Natural killer cell treated with Interleukin-12 subunit alpha and Interleukin-12 subunit beta and Interleukin-15 and Interleukin-18, amount 100 ng/mL, for 72 hours (primary cell): ENCODE measurements at regions not wholly inside any gene's neighbourhood (a gene's known extent, or its start where the extent isn't known, plus 50 kb on each side); places are given as distances from the start of the nearest gene placed in this dataset.

Experiments
- ATAC-seq, 2 donors: fragments of 150-1000 bp; cut with Tn5 transposase in 1 of 2; sonication (Bioruptor Pico), chemical (Tn5 transposase) in 1 of 2; 2 replicates each; pipeline ENCODE4 v1.10.0; 2021
- DNase-seq: peaks from one replicate; pipeline ENCODE4 v3.0.0; 2022; ENCODE audit warnings: low spot score
- H3K27ac Mint-ChIP-seq, 2 donors: 1 replicate in 1 of 2; 2 replicates in 1 of 2; pipeline ENCODE4 v1.8.0; 2022; ENCODE audit warnings: mixed read lengths in 2 of 2, mild to moderate bottlenecking in 1 of 2, moderate library complexity in 1 of 2
- H3K27me3 Mint-ChIP-seq, 2 donors: 1 replicate in 1 of 2; 2 replicates in 1 of 2; pipeline ENCODE4 v1.8.0; 2022; ENCODE audit warnings: mixed read lengths in 2 of 2
- H3K36me3 Mint-ChIP-seq: one replicate; pipeline ENCODE4 v1.8.0; 2022; ENCODE audit warnings: mixed read lengths
- H3K4me1 Mint-ChIP-seq, 2 donors: 1 replicate in 1 of 2; 2 replicates in 1 of 2; pipeline ENCODE4 v1.8.0; 2022; ENCODE audit warnings: low read depth in 2 of 2, mixed read lengths in 2 of 2, mild to moderate bottlenecking in 1 of 2
- H3K4me3 Mint-ChIP-seq: one replicate; pipeline ENCODE4 v1.8.0; 2022; ENCODE audit warnings: mixed read lengths
- H3K9me3 Mint-ChIP-seq: 2 replicates; pipeline ENCODE4 v1.8.0; 2022; ENCODE audit warnings: mixed read lengths

DNA sequence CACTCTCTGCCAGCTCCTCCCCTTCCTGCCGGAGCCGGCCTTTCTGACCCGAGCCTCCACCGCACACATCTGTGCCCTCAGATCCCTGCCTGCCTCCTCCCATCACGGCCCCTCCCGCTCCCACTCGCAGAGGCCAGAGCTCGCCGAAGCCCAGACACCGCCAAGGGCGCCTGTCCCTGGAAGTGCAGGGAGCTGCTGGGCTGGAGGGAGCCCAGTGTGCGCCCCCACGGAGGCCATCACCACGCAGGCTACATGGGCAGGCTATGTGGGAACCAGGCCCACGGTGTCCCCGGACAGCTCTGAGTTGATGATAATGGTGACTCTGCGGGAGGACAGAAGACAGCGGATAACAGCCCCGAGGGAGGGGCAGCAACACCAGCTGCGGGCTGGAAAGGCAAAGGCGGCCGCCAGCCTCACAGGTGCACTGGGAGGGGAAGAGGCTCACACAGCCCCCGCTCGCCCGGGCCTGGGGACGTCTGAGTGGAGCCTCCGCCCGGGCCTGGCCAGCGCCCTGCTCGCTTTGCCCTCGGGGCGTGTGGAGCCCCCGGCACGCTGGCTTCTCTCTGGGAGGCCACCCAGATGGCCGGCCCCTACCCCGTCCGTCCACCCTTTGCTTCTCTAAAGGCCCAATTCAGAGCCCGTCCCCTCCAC is 154.9 kb downstream of the DLL1 start:
- no peak overlapping the region for H3K27ac Mint-ChIP-seq
- H3K4me3 Mint-ChIP-seq: no peak overlapping the region
- H3K9me3 Mint-ChIP-seq: no peaks in the 10 kb centered on the region
- H3K4me1 Mint-ChIP-seq: peaks cover 0 to 12% of the 10 kb centered on the region in 2 donors
- DNase-seq: peak; percentile 60
- peak in 1 of 2 donors; percentile 62 for ATAC-seq
- H3K27me3 Mint-ChIP-seq: peaks cover 0 to 2% of the 10 kb centered on the region in 2 donors
- H3K36me3 Mint-ChIP-seq: no peaks in the 10 kb centered on the region

DNA sequence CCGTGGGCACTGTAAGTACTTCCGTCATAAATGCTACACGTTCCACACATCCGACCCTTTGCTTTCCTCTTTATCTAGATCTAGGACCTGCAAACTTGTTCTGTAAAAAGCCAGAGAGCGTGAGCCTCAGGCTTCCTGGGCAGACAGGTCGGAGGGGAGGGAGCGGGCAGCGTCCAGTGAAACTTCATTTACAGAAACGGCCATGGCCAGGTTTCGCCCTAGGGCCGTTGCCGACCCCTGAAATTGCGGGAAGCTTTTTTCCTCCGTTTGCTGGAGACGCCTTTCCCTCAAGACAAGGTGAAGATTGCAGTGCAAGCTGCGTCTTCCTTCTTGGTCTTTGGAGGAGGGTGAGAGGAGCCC is 155.4 kb downstream of the DLL1 start:
- Mint-ChIP-seq H3K4me3 (no peak overlapping the region), H3K9me3 (no peaks in the 10 kb centered on the region), H3K27me3 (peaks cover 0 to 2% of the 10 kb centered on the region in 2 donors), H3K36me3 (no peaks in the 10 kb centered on the region), H3K27ac (no peak overlapping the region), H3K4me1 (peaks cover 0 to 12% of the 10 kb centered on the region in 2 donors)
- ATAC-seq: no peak
- DNase-seq: no peak

DNA sequence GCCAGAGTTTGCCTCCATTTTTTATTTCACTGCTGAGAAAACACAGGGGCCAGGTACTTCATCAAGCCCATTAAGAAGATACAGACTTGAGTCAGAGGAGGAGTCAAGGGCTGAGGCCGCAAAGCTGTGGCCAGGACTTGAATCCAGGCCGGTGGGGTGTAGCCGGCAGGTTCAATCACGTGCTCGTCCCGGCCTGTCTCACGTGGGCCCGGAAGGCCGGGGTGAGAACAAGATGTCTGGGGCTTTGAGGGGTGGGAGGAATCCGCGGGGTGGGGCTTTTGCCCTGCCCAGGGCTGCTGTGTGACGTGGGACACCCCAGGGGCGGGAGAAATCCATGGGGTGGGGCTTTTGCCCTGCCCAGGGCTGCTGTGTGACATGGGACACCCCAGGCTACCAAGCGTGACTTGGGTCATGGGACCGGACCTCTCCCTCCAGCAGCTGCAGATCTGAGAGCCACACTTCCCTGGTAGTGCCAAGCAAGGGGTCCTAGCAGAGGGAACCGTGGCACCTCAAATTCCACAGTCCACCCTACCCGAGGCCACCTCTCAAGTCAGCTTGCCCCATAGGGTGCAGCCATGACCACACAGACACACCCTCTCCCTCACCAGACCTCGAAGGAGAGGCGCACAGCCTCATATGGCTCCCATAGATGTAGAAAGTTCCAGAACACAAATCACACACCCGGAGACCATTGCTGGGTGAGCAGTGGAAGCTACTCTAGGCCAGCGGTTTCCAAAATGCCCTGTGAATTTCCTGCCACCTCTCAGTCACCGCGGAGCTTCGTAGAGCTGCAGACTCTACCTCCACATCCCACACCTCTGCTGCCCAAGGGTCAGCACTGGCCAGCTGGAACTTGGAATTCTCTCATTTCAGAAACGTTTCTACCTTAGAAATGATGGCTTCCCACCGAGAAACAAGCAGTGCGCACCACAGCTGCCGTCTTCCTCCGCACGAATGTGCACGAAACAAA is 156.1 kb downstream of the DLL1 start:
- H3K27ac Mint-ChIP-seq: no peak overlapping the region
- peaks cover 0 to 2% of the 10 kb centered on the region in 2 donors for H3K27me3 Mint-ChIP-seq
- DNase-seq (peak; percentile 42), ATAC-seq (no peak)
- H3K9me3 Mint-ChIP-seq: no peaks in the 10 kb centered on the region
- H3K4me1 Mint-ChIP-seq: peaks cover 0 to 12% of the 10 kb centered on the region in 2 donors
- no peaks in the 10 kb centered on the region for H3K36me3 Mint-ChIP-seq
- no peak overlapping the region for H3K4me3 Mint-ChIP-seq

DNA sequence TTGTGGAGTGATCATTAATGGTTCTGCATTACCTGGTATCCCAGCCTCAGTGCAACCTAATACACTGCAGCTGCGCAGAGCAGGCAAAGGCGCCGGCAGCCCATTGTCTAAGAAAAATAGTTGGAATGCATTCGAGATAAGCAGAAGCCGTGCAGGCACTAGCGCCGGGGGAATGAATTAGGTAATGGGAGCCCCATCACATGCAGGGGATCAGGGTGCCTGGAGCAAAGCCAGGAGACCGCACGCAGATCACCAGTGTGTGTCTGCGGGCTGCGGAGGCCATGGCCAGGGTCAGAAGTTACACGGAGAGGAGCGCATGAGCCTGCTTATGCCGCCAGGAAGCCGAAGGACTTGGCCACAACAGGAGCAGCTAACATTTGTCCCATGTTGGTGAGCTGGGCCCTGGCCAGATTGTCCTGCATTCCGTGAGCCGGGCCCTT is 156.8 kb downstream of the DLL1 start:
- Mint-ChIP-seq H3K4me1 (peaks cover 0 to 12% of the 10 kb centered on the region in 2 donors), H3K9me3 (no peaks in the 10 kb centered on the region), H3K27me3 (peaks cover 0 to 2% of the 10 kb centered on the region in 2 donors), H3K36me3 (no peaks in the 10 kb centered on the region), H3K4me3 (no peak overlapping the region), H3K27ac (no peak overlapping the region)
- DNase-seq (peak; percentile 26), ATAC-seq (no peak)

DNA sequence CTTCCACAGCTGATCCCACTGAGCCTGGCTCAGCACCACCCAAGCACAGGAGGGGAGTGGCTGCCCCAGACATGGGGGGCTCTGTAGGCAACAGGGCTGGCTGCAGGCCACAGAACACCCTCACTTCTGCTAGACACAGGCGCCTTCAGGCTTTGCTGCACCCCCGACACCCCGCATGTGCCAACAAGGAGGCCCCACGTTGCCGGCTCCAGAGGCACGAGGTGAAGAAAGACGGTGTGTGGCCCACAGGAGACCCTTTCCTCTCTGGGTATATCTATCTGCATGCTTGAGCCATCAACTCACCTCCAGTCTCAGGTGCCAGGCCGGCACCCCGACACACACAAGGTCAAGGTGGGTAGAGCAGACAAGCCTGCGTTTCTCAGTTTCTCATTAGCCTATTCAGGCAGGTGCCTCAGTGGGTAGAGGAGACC is 158.3 kb downstream of the DLL1 start:
- H3K9me3 Mint-ChIP-seq: no peaks in the 10 kb centered on the region
- H3K4me3 Mint-ChIP-seq: no peak overlapping the region
- peaks cover 0 to 10% of the 10 kb centered on the region in 2 donors for H3K4me1 Mint-ChIP-seq
- H3K36me3 Mint-ChIP-seq: no peaks in the 10 kb centered on the region
- DNase-seq (peak; percentile 34), ATAC-seq (no peak)
- peaks cover 0 to 2% of the 10 kb centered on the region in 2 donors for H3K27me3 Mint-ChIP-seq
- H3K27ac Mint-ChIP-seq: no peak overlapping the region

DNA sequence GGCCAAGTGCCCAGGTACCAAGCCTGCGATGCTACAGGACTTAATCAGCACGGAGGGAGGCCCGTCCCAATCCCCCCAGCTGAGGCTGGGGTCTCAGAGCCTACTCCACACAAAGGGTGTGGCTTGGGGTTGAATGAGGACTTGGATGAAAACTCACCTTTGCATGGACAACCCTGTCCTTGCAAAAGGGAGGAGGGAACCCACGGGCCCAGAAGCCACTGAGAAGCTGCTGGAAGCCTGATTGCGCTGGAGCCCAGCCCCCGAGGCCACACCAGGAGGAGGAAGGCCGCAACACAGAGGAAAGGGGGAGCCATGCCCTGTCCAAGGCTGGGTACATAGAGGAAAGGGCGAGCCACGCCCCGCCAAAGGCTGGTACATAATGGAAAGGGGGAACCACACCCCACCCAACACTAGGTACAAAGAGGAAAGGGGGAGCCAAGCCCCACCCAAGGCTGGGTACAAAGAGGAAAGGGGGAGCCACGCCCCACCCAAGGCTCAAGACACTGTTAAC is 158.8 kb downstream of the DLL1 start:
- H3K27me3 Mint-ChIP-seq: peaks cover 0 to 4% of the 10 kb centered on the region in 2 donors
- ATAC-seq (no peak), DNase-seq (peak; percentile 51)
- no peak overlapping the region for H3K27ac Mint-ChIP-seq
- H3K9me3 Mint-ChIP-seq: no peaks in the 10 kb centered on the region
- no peaks in the 10 kb centered on the region for H3K36me3 Mint-ChIP-seq
- peaks cover 0 to 10% of the 10 kb centered on the region in 2 donors for H3K4me1 Mint-ChIP-seq
- H3K4me3 Mint-ChIP-seq: no peak overlapping the region

DNA sequence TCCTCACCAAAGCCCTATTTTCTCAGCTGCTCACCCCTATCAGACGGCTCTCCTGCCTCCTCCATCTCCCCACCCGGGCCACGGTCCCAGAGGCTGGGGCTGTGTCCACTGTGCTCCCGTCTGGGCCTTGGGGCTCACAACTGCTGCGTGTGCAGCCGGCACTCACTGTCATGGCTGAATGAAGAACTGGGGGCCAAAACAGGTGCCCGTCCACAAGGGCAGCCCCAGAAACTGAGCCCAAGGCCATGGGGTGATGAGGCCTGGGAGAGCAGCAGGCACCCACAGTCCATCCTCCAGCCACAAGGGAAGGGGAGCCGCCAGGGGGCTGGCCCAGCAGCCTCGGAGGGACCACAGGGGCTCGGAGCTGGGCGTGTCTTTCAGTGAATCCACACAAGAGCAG is 159.5 kb downstream of the DLL1 start:
- peaks cover 0 to 10% of the 10 kb centered on the region in 2 donors for H3K4me1 Mint-ChIP-seq
- H3K36me3 Mint-ChIP-seq: no peaks in the 10 kb centered on the region
- DNase-seq (no peak), ATAC-seq (no peak)
- H3K4me3 Mint-ChIP-seq: no peak overlapping the region
- peak overlapping the region in 1 of 2 donors; percentile 1 for H3K27ac Mint-ChIP-seq
- peaks cover 0 to 4% of the 10 kb centered on the region in 2 donors for H3K27me3 Mint-ChIP-seq
- H3K9me3 Mint-ChIP-seq: no peaks in the 10 kb centered on the region

DNA sequence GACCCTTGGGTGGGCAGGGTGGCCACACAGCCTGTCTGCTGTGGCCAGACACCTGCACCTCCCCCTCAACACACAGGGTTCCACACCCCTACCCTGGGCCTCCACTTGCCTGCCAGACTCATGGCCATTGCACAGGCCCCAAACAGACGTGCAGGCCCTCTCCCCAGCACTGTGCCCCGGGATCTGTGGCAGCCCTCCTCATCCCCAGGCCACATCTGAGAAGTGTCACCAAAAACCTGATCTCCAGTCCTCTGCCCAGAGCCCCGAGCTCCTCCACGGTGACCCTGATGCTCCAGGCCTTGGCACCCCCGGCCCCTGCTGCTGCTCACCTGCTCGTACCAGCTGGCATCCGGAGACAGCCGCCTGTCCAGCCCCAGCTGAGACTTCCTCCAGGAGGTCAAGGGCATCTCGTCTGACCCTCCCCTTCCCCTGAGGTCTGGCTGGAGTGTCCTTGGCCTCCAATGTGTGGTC is 160.1 kb downstream of the DLL1 start:
- Mint-ChIP-seq H3K9me3 (no peaks in the 10 kb centered on the region), H3K27ac (peak overlapping the region in 1 of 2 donors; percentile 1), H3K27me3 (peaks cover 0 to 4% of the 10 kb centered on the region in 2 donors), H3K36me3 (no peaks in the 10 kb centered on the region), H3K4me3 (no peak overlapping the region), H3K4me1 (peaks cover 0 to 9% of the 10 kb centered on the region in 2 donors)
- no peak for DNase-seq
- ATAC-seq: no peak

DNA sequence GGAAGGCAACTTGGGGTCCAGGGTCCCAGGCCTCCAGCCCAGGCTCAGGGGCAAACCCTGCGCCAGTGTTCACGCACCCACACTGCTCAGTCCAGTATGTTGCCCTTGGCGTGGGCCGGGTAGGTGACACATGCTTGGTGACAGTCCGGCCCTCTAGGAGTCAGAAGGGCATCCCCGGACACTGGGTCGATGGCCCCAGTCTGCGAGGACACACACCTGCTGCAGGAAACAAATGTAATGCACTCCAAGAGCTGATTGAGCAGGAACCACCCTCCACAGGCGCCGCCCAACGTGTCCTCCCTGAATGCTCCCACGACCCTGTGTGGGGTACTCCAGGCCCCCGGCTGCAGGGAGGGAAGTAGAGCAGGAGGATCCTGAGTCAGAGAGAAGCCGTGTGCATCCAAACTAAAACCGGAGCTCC is 160.7 kb downstream of the DLL1 start:
- Mint-ChIP-seq H3K4me3 (no peak overlapping the region), H3K27ac (no peak overlapping the region), H3K36me3 (no peaks in the 10 kb centered on the region), H3K9me3 (no peaks in the 10 kb centered on the region), H3K27me3 (peaks cover 0 to 4% of the 10 kb centered on the region in 2 donors), H3K4me1 (peaks cover 0 to 4% of the 10 kb centered on the region in 2 donors)
- no peak for DNase-seq
- ATAC-seq: no peak

DNA sequence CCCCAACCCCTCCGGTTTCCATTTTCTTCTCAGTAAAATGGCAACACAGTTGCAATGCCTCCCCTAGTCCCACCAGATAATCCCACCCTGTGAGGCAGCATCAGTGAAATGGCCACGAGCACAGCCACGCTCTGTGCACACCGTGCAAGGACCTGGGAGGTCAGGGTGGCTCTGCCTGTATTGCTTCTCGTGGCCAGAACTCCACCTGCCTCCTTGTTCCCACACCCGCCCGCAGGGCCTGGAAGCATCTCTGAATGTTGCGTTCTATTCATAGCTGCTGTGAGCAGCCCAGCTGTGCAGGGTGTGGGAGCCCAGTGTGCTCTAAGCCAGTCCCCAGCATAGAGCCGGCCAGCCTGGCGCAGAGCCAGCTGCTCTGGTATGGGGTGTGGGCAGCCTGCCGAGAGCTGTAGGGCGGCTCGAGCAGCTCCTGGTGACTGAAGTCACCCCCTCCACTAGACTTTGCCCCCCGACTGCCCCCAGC is 161.1 kb downstream of the DLL1 start:
- Mint-ChIP-seq H3K27ac (no peak overlapping the region), H3K4me3 (no peak overlapping the region), H3K9me3 (no peaks in the 10 kb centered on the region), H3K36me3 (no peaks in the 10 kb centered on the region), H3K27me3 (peaks cover 0 to 4% of the 10 kb centered on the region in 2 donors), H3K4me1 (peaks cover 0 to 3% of the 10 kb centered on the region in 2 donors)
- ATAC-seq (no peak), DNase-seq (peak; percentile 29)

DNA sequence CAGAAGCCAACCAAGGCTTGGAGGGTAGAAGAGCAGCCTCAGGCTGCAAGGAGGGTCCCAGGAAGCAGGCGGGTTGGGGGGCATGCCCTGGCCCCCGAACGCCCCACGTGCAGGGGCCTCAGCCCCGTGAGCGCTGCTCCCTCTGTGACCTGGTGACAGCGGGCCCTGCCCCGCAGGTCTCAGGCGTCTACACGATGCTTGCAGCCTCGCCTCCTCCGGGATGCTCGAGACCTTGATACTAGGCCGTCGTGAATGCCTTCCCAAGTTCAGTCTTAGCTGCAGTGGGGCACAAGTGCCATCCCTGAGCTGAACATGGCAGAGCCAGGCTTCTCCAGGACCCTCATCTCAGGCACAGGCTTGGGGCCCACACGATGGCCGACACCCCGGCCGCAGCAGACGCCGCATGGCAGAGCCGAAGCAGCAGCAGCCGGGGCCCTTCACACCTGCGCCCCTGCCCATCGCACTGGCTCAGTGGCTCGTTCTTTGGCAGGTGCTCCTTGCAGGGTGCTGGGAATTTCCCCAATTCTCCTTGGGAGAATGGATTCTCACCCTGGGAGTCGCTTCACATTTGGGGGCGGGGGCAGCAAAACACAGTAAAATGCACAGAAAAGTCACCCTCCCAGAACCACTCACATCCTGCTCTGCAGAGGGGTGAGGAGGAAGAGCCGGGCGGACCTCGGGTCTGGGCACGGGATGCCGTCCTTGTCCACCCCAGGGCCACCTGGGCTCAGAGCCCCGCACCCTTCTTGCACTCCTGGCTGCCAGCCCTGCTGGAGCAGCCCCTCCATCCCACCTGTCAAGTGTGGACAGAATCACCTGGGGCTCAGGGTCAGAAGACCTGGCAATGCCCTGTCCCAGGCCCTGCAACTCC is 161.8 kb downstream of the DLL1 start:
- ATAC-seq (peak in 1 of 2 donors; percentile 15), DNase-seq (peak; percentile 40)
- H3K27ac Mint-ChIP-seq: no peak overlapping the region
- H3K9me3 Mint-ChIP-seq: no peaks in the 10 kb centered on the region
- peaks cover 0 to 3% of the 10 kb centered on the region in 2 donors for H3K4me1 Mint-ChIP-seq
- peaks cover 0 to 4% of the 10 kb centered on the region in 2 donors for H3K27me3 Mint-ChIP-seq
- H3K36me3 Mint-ChIP-seq: no peaks in the 10 kb centered on the region
- no peak overlapping the region for H3K4me3 Mint-ChIP-seq

DNA sequence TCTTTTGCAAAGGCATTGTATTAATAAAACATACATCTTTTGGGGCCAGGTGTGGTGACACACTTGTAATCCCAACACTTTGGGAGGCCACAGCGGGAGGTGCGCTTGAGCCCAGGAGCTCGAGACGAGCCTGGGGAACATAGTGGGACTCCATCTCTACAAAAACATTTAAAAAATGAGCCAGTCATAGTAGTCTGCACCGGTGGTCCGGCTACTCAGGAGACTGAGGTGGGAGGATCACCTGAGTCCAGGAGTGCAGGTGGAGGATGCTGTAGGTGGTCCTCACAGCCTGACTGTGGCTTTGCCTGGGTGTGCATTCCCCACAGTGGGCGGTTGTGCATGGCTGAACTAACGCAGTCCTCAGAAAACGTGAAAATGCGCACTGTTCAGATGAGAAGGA is 162.5 kb downstream of the DLL1 start:
- H3K9me3 Mint-ChIP-seq: no peaks in the 10 kb centered on the region
- H3K36me3 Mint-ChIP-seq: no peaks in the 10 kb centered on the region
- DNase-seq (no peak), ATAC-seq (no peak)
- H3K27ac Mint-ChIP-seq: no peak overlapping the region
- peaks cover 0 to 4% of the 10 kb centered on the region in 2 donors for H3K27me3 Mint-ChIP-seq
- peaks cover 0 to 3% of the 10 kb centered on the region in 2 donors for H3K4me1 Mint-ChIP-seq
- no peak overlapping the region for H3K4me3 Mint-ChIP-seq

DNA sequence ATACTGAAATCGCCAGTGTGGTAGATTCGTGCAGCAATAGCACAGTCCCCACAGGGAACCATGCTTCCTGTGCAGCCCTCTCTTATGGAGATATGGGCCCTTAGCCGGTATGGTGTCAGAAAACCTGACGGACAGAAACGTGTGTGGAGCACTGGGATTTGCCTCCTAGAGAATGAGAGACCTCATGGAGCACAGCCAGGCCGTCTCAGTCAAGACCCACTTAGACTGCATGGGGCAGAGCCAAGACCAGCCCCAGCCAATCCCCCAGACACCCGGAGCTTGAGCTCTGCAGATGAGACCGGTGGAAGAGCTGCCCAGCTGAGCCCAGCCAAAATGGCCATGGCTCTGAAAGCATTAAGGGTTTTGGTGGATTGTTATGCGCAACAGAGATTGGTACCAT is 163.7 kb downstream of the DLL1 start:
- no peak for DNase-seq
- Mint-ChIP-seq H3K4me3 (no peak overlapping the region), H3K27me3 (peaks cover 0 to 4% of the 10 kb centered on the region in 2 donors), H3K27ac (no peak overlapping the region), H3K4me1 (peaks cover 0 to 3% of the 10 kb centered on the region in 2 donors), H3K9me3 (no peaks in the 10 kb centered on the region), H3K36me3 (peaks cover 4% of the 10 kb centered on the region)
- no peak for ATAC-seq
